ENCODE measurements at regions not wholly inside any gene's neighbourhood (a gene's known extent, or its start where the extent isn't known, plus 50 kb on each side); places are given as distances from the start of the nearest gene placed in this dataset.

DNA sequence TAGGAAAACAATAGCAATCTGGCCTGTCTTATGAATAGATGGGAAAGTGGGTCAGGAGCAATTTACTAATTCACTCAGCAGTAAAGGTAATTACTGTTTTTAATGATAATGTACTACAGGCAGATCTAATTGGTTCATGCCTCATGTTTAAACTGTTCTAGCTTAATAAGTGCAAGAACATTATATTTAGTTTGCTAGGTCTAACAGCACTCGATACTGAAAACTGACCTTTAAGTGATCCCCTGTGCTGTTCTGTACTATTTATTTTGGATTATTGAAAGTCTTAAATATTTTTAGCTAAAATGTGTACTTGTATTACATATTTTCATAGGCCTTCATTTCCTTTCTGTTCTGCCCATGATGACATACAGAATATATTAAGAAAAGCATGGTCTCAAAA is 998.0 kb upstream of the GJE1 start:
- Histone ChIP-seq H3K36me3 (ENCODE audit: control insufficient read depth, insufficient read depth, low read length) (no peaks in the 10 kb centered on the region), H3K27me3 (ENCODE audit: control insufficient read depth, insufficient read depth, low read length) (no peaks in the 10 kb centered on the region), H3K4me3 (ENCODE audit: low read depth, low read length) (no peak overlapping the region)
- TF ChIP-seq, protein P1, sequence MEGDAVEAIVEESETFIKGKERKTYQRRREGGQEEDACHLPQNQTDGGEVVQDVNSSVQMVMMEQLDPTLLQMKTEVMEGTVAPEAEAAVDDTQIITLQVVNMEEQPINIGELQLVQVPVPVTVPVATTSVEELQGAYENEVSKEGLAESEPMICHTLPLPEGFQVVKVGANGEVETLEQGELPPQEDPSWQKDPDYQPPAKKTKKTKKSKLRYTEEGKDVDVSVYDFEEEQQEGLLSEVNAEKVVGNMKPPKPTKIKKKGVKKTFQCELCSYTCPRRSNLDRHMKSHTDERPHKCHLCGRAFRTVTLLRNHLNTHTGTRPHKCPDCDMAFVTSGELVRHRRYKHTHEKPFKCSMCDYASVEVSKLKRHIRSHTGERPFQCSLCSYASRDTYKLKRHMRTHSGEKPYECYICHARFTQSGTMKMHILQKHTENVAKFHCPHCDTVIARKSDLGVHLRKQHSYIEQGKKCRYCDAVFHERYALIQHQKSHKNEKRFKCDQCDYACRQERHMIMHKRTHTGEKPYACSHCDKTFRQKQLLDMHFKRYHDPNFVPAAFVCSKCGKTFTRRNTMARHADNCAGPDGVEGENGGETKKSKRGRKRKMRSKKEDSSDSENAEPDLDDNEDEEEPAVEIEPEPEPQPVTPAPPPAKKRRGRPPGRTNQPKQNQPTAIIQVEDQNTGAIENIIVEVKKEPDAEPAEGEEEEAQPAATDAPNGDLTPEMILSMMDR (IDR thresholded peaks at IDR 0.05; ENCODE audit: insufficient read depth, low read length, severe bottlenecking): no peak
- FAIRE-seq (no peak), DNase-seq (ENCODE audit: low read depth) (no peak)

DNA sequence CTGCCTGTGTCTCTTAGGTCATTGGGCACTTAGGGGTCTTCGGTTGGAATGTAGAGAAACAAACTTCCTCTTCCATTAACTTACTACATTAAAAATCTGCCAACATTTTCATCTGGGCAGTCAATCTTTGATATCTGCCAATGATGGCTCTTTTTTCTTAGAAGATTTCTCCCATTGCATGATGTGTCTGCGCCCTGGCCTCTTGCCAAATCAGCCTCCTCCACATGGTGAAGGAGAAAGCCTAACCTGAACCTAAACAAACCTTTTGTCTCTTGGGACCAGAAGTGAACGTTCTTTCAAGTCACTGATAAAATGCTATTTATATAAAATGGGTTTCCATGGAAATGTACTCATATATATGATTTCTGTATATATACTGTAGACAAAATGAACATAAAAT is 998.9 kb upstream of the GJE1 start:
- H3K4me3 ChIP-seq (ENCODE audit: low read depth, low read length): no peak overlapping the region
- TF ChIP-seq, protein P1 (IDR thresholded peaks at IDR 0.05; ENCODE audit: insufficient read depth, low read length, severe bottlenecking): no peak
- H3K36me3 ChIP-seq (ENCODE audit: control insufficient read depth, insufficient read depth, low read length): no peaks in the 10 kb centered on the region
- FAIRE-seq (no peak), DNase-seq (ENCODE audit: low read depth) (no peak)
- H3K27me3 ChIP-seq (ENCODE audit: control insufficient read depth, insufficient read depth, low read length): no peaks in the 10 kb centered on the region

DNA sequence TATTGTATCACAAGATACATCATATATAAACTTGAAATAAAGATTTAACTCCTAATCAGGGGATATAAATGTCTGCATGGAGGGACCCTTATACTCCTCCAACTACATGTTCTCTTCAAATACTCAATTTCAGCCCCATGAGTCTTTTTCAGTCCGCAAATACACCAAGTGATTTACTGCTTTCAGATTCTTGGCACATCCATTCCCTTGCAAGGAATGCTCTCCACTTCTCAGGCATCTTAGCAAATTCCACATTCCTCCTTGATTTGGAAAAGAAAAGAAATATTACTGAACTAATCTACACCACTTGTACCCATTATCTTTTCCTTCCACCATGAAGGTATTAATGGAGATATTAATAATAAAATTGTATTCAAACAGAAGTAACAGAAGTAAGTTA is 999.4 kb upstream of the GJE1 start:
- Histone ChIP-seq H3K4me3 (ENCODE audit: low read depth, low read length) (no peak overlapping the region), H3K27me3 (ENCODE audit: control insufficient read depth, insufficient read depth, low read length) (no peaks in the 10 kb centered on the region), H3K36me3 (ENCODE audit: control insufficient read depth, insufficient read depth, low read length) (no peaks in the 10 kb centered on the region)
- DNase-seq (ENCODE audit: low read depth) (no peak), FAIRE-seq (no peak)
- TF ChIP-seq, protein P1 (IDR thresholded peaks at IDR 0.05; ENCODE audit: insufficient read depth, low read length, severe bottlenecking): no peak

DNA sequence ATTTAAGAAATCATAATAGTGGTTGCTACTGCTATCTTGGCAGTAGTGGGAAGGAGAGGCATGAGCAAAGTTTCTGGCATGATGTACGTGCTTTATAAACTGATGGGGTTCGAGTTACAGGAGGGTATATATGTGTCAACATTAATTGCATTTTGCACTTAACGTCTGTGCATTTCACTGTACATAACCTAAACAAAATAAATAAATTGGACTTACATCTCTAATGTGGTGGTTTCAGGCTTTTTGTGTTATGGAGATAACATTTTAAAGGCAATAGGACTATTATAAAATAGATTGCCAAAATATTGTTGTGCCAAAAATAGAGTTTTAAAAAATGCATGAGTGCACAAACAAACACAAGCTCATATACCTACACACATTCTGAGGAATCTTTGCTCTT is 1001.1 kb upstream of the GJE1 start:
- Histone ChIP-seq H3K4me3 (ENCODE audit: low read depth, low read length) (no peak overlapping the region), H3K36me3 (ENCODE audit: control insufficient read depth, insufficient read depth, low read length) (no peaks in the 10 kb centered on the region), H3K27me3 (ENCODE audit: control insufficient read depth, insufficient read depth, low read length) (no peaks in the 10 kb centered on the region)
- FAIRE-seq: no peak
- no peak for DNase-seq (ENCODE audit: low read depth)
- TF ChIP-seq, protein P1 (IDR thresholded peaks at IDR 0.05; ENCODE audit: insufficient read depth, low read length, severe bottlenecking): no peak

DNA sequence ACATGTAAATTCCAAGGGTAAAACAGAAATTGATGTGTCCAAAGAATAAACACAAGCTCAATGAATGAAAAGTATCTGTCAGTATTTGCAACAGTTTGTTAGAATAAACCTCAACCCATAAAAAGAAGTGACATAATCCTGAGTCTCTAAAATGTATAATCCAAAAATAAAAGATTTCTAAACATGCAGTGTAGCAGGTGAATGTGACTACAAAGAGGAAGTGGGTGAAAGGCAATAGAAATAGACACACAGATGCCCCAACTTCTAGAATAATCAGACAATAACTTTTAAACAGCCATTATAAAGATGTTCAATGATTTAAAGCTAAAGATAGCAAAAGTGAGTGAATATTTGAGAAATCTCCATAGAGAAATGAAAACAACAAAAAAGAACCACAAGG is 1009.2 kb upstream of the GJE1 start:
- Histone ChIP-seq H3K27me3 (ENCODE audit: control insufficient read depth, insufficient read depth, low read length) (no peaks in the 10 kb centered on the region), H3K36me3 (ENCODE audit: control insufficient read depth, insufficient read depth, low read length) (no peaks in the 10 kb centered on the region), H3K4me3 (ENCODE audit: low read depth, low read length) (no peak overlapping the region)
- TF ChIP-seq, protein P1 (IDR thresholded peaks at IDR 0.05; ENCODE audit: insufficient read depth, low read length, severe bottlenecking): no peak
- FAIRE-seq: no peak
- DNase-seq (ENCODE audit: low read depth): no peak

DNA sequence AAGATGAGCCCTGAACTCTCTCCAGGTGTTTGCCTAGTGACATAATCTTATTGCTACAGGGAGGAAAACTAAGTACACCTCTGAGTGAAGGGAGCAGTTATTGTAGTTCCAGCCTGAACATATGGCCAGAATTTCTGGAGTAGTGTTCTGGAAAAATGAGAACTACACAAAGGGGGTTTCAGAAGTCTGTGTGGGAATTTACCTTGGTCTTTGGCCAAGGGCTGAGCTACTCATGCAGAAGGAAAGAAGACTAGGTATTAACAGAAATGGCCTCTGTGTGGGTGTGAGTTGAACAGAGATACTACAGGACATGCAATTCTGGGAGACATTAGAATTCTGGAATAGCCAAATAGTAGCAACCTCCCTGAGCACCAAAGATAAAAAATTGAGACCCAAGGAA is 1009.7 kb upstream of the GJE1 start:
- H3K27me3 ChIP-seq (ENCODE audit: control insufficient read depth, insufficient read depth, low read length): no peaks in the 10 kb centered on the region
- TF ChIP-seq, protein P1 (IDR thresholded peaks at IDR 0.05; ENCODE audit: insufficient read depth, low read length, severe bottlenecking): no peak
- no peak overlapping the region for H3K4me3 ChIP-seq (ENCODE audit: low read depth, low read length)
- no peak for DNase-seq (ENCODE audit: low read depth)
- no peaks in the 10 kb centered on the region for H3K36me3 ChIP-seq (ENCODE audit: control insufficient read depth, insufficient read depth, low read length)
- no peak for FAIRE-seq

Data from bronchial epithelial cell (primary cell).